PFSK-1 (cell line): ENCODE measurements at regions not wholly inside any gene's neighbourhood (a gene's known extent, or its start where the extent isn't known, plus 50 kb on each side); places are given as distances from the start of the nearest gene placed in this dataset.

Experiments
- FOXP2 ChIP-seq: optimal IDR thresholded peaks from 2 replicates; pipeline ENCODE3; 2011; ENCODE audit warnings: borderline replicate concordance, control low read depth, inconsistent platforms; ENCODE audit not compliant: insufficient read depth; ENCODE audit errors: extremely low read length, extremely low read depth
- POLR2AphosphoS5 ChIP-seq: IDR thresholded peaks from 2 replicates; pipeline ENCODE4 v1.6.1; 2012; ENCODE audit warnings: low read depth, mild to moderate bottlenecking, control low read depth, low read length, moderate library complexity
- REST ChIP-seq, 2 experiments: IDR thresholded peaks; 2 replicates each; pipeline versions ENCODE4 v1.6.1 to v1.8.0; 2011 to 2012; ENCODE audit warnings: low read depth in 2 of 2, low read length in 2 of 2, control low read depth in 1 of 2, inconsistent platforms in 1 of 2, mild to moderate bottlenecking in 1 of 2, moderate library complexity in 1 of 2; ENCODE audit not compliant: insufficient read depth in 1 of 2
- SIN3A ChIP-seq: IDR thresholded peaks from 2 replicates; pipeline ENCODE4 v1.6.1; 2012; ENCODE audit warnings: mild to moderate bottlenecking, low read length, moderate library complexity, borderline replicate concordance; ENCODE audit not compliant: insufficient read depth
- TAF1 ChIP-seq: IDR thresholded peaks from 2 replicates; pipeline ENCODE4 v1.6.1; 2012; ENCODE audit warnings: low read length, control low read depth, borderline replicate concordance; ENCODE audit not compliant: insufficient read depth

GRCh38 chr9:30722065-30722464 is 1662.4 kb upstream of the ACO1 start:
- TF ChIP-seq TAF1, result no peak
- no peak for TF ChIP-seq REST (IDR thresholded peaks at IDR 0.05; ENCODE audit: insufficient read depth in 1 of 2, low read depth in 2 of 2, low read length in 2 of 2)
- TF ChIP-seq POLR2AphosphoS5, result no peak
- TF ChIP-seq SIN3A, result no peak
- no peak for TF ChIP-seq FOXP2

GRCh38 chr9:30723656-30724055 is 1660.8 kb upstream of the ACO1 start:
- TF ChIP-seq FOXP2 (no peak), SIN3A (no peak), POLR2AphosphoS5 (no peak), TAF1 (no peak), REST (IDR thresholded peaks at IDR 0.05; ENCODE audit: insufficient read depth in 1 of 2, low read depth in 2 of 2, low read length in 2 of 2) (no peak)

- TF ChIP-seq FOXP2, result no peak
- no peak for TF ChIP-seq TAF1
- no peak for TF ChIP-seq SIN3A
- no peak for TF ChIP-seq REST (IDR thresholded peaks at IDR 0.05; ENCODE audit: insufficient read depth in 1 of 2, low read depth in 2 of 2, low read length in 2 of 2)
- TF ChIP-seq POLR2AphosphoS5, result no peak
Observed at GRCh38 chr9:30732060-30732459, 1652.4 kb upstream of the ACO1 start.

GRCh38 chr9:30744871-30745270 is 1639.6 kb upstream of the ACO1 start:
- TF ChIP-seq TAF1, result no peak
- no peak for TF ChIP-seq FOXP2
- TF ChIP-seq REST (IDR thresholded peaks at IDR 0.05; ENCODE audit: insufficient read depth in 1 of 2, low read depth in 2 of 2, low read length in 2 of 2), result no peak
- TF ChIP-seq SIN3A, result no peak
- TF ChIP-seq POLR2AphosphoS5, result no peak

GRCh38 chr9:30746589-30746988 is 1637.9 kb upstream of the ACO1 start:
- TF ChIP-seq POLR2AphosphoS5, result no peak
- no peak for TF ChIP-seq TAF1
- no peak for TF ChIP-seq FOXP2
- no peak for TF ChIP-seq SIN3A
- no peak for TF ChIP-seq REST (IDR thresholded peaks at IDR 0.05; ENCODE audit: insufficient read depth in 1 of 2, low read depth in 2 of 2, low read length in 2 of 2)
